H9 (cell line): ENCODE measurements at regions not wholly inside any gene's neighbourhood (a gene's known extent, or its start where the extent isn't known, plus 50 kb on each side); places are given as distances from the start of the nearest gene placed in this dataset.

Source experiments
- DNase-seq: peaks from one replicate; pipeline ENCODE4 v3.0.0-alpha.2; 2017
- H2AFZ ChIP-seq: one replicate; pipeline ENCODE4 v1.6.1; 2013; ENCODE audit warnings: mild to moderate bottlenecking, low read length, control low read depth, moderate library complexity
- H2AK5ac ChIP-seq: 2 replicates; pipeline ENCODE4 v1.6.1; 2013; ENCODE audit warnings: low read length, control low read depth, mixed read lengths; ENCODE audit not compliant: insufficient read length
- H2BK120ac ChIP-seq: one replicate; pipeline ENCODE4 v1.6.1; 2013; ENCODE audit warnings: low read depth, mild to moderate bottlenecking, low read length, control low read depth, inconsistent platforms; ENCODE audit not compliant: poor library complexity, severe bottlenecking
- H2BK12ac ChIP-seq: 2 replicates; pipeline ENCODE4 v1.6.1; 2013; ENCODE audit warnings: low read length, control low read depth, mixed read lengths, low read depth; ENCODE audit not compliant: insufficient read length
- H2BK15ac ChIP-seq: 2 replicates; pipeline ENCODE4 v1.6.1; 2013; ENCODE audit warnings: low read depth, low read length, control low read depth
- H2BK20ac ChIP-seq: one replicate; pipeline ENCODE4 v1.6.1; 2013; ENCODE audit warnings: low read depth, mild to moderate bottlenecking, low read length, control low read depth, inconsistent platforms; ENCODE audit not compliant: poor library complexity, severe bottlenecking
- H2BK5ac ChIP-seq: 2 replicates; pipeline ENCODE4 v1.6.1; 2013; ENCODE audit warnings: low read length, control low read depth, mixed read lengths; ENCODE audit not compliant: insufficient read length
- H3K14ac ChIP-seq: 2 replicates; pipeline ENCODE4 v1.6.1; 2013; ENCODE audit warnings: low read length, control low read depth; ENCODE audit not compliant: insufficient read depth
- H3K18ac ChIP-seq: 2 replicates; pipeline ENCODE4 v1.6.1; 2013; ENCODE audit warnings: low read depth, mild to moderate bottlenecking, mixed read lengths, low read length, control low read depth; ENCODE audit not compliant: insufficient read length
- H3K23ac ChIP-seq: 2 replicates; pipeline ENCODE4 v1.6.1; 2013; ENCODE audit warnings: low read length, control low read depth, mixed read lengths, low read depth; ENCODE audit not compliant: insufficient read length
- H3K23me2 ChIP-seq: 2 replicates; pipeline ENCODE4 v1.6.1; 2013; ENCODE audit warnings: low read depth, mild to moderate bottlenecking, mixed read lengths, low read length, control low read depth; ENCODE audit not compliant: insufficient read length, poor library complexity, severe bottlenecking
- H3K27ac ChIP-seq: 2 replicates; pipeline ENCODE4 v1.5.1; 2013; ENCODE audit warnings: low read length, control low read depth, mixed read lengths, low read depth; ENCODE audit not compliant: insufficient read length
- H3K27me3 ChIP-seq: 2 replicates; pipeline ENCODE4 v1.6.1; 2013; ENCODE audit warnings: low read length, control low read depth, inconsistent platforms; ENCODE audit not compliant: insufficient read depth
- H3K4ac ChIP-seq: 2 replicates; pipeline ENCODE4 v1.6.1; 2013; ENCODE audit warnings: low read depth, mild to moderate bottlenecking, control low read depth, inconsistent platforms, low read length, moderate library complexity
- H3K4me1 ChIP-seq: 2 replicates; pipeline ENCODE4 v1.6.1; 2013; ENCODE audit warnings: low read length, control low read depth, inconsistent platforms; ENCODE audit not compliant: insufficient read depth
- H3K4me2 ChIP-seq: 2 replicates; pipeline ENCODE4 v1.6.1; 2013; ENCODE audit warnings: low read length, control low read depth, mixed read lengths; ENCODE audit not compliant: insufficient read length, insufficient read depth
- H3K56ac ChIP-seq: 2 replicates; pipeline ENCODE4 v1.6.1; 2013; ENCODE audit warnings: low read depth, mild to moderate bottlenecking, mixed read lengths, low read length, control low read depth; ENCODE audit not compliant: insufficient read length
- H3K79me1 ChIP-seq: 2 replicates; pipeline ENCODE4 v1.6.1; 2013; ENCODE audit warnings: low read depth, mild to moderate bottlenecking, moderate library complexity, low read length, control low read depth, inconsistent platforms; ENCODE audit not compliant: insufficient read depth, poor library complexity, severe bottlenecking
- H3K79me2 ChIP-seq: 2 replicates; pipeline ENCODE4 v1.6.1; 2013; ENCODE audit warnings: low read length, control low read depth, inconsistent platforms; ENCODE audit not compliant: insufficient read depth
- H3K9ac ChIP-seq: 2 replicates; pipeline ENCODE4 v1.6.1; 2013; ENCODE audit warnings: low read length, control low read depth, mixed read lengths; ENCODE audit not compliant: insufficient read length; ENCODE audit errors: extremely low read depth
- H3K9me3 ChIP-seq: one replicate; pipeline ENCODE4 v1.6.1; 2013; ENCODE audit warnings: low read depth, low read length, inconsistent platforms; ENCODE audit not compliant: control insufficient read depth
- H3T11ph ChIP-seq: one replicate; pipeline ENCODE4 v1.6.1; 2013; ENCODE audit warnings: mild to moderate bottlenecking, low read length, control low read depth, inconsistent platforms
- H4K20me1 ChIP-seq: one replicate; pipeline ENCODE4 v1.6.1; 2013; ENCODE audit not compliant: control insufficient read depth, insufficient read length, insufficient read depth
- H4K5ac ChIP-seq: 2 replicates; pipeline ENCODE4 v1.6.1; 2013; ENCODE audit warnings: low read depth, mild to moderate bottlenecking, mixed read lengths, low read length, control low read depth; ENCODE audit not compliant: insufficient read length
- H4K8ac ChIP-seq: replicated peaks from 2 replicates; pipeline ENCODE4 v1.6.1; 2013; ENCODE audit warnings: low read length, control low read depth, mixed read lengths, low read depth; ENCODE audit not compliant: insufficient read length
- H4K91ac ChIP-seq: 2 replicates; pipeline ENCODE4 v1.6.1; 2013; ENCODE audit warnings: low read depth, mild to moderate bottlenecking, moderate library complexity, mixed read lengths, low read length, control low read depth; ENCODE audit not compliant: insufficient read length
- H3K27ac Mint-ChIP-seq, 3 experiments: 2 replicates in 2 of 3; 3 replicates in 1 of 3; pipeline ENCODE4 v1.8.0; 2020 to 2021; ENCODE audit warnings: mixed read lengths in 3 of 3, mild to moderate bottlenecking in 1 of 3, moderate library complexity in 1 of 3
- H3K27me3 Mint-ChIP-seq: 2 replicates; pipeline ENCODE4 v1.8.0; 2021; ENCODE audit warnings: low read depth, mild to moderate bottlenecking, moderate library complexity, mixed read lengths
- H3K36me3 Mint-ChIP-seq, 3 experiments: 2 replicates in 2 of 3; 3 replicates in 1 of 3; pipeline ENCODE4 v1.8.0; 2020 to 2021; ENCODE audit warnings: low read depth in 3 of 3, mixed read lengths in 3 of 3; ENCODE audit not compliant: insufficient read depth in 1 of 3
- H3K4me1 Mint-ChIP-seq, 2 experiments: 2 replicates each; pipeline ENCODE4 v1.8.0; 2020; ENCODE audit warnings: mixed read lengths in 2 of 2
- H3K4me3 Mint-ChIP-seq, 2 experiments: 2 replicates in 1 of 2; 3 replicates in 1 of 2; pipeline ENCODE4 v1.8.0; 2020 to 2021; ENCODE audit warnings: mild to moderate bottlenecking in 2 of 2, mixed read lengths in 2 of 2, moderate library complexity in 1 of 2
- H3K9me3 Mint-ChIP-seq, 2 experiments: 2 replicates in 1 of 2; 3 replicates in 1 of 2; pipeline ENCODE4 v1.8.0; 2020; ENCODE audit warnings: mild to moderate bottlenecking in 2 of 2, mixed read lengths in 2 of 2, moderate library complexity in 1 of 2
- CTCF ChIP-seq: fragments of 200-600 bp; sonication (generic); conservative IDR thresholded peaks from 3 replicates; pipeline ENCODE4 v1.8.0; 2021; ENCODE audit warnings: antibody characterized with exemption, mild to moderate bottlenecking
- WGBS: extraction: QIAGEN DNeasy Blood & Tissue Kit; methylation state at CpG from one replicate; pipeline ENCODE4 v1.1.7; 2013; ENCODE audit warnings: missing lambda C conversion rate, low lambda C conversion rate, mixed read lengths; ENCODE audit not compliant: insufficient read length; ENCODE audit errors: extremely low coverage; 5-methylcytosine and 5-hydroxymethylcytosine counted together

GRCh38 chr11:21653951-21654421 is 538.9 kb upstream of the ANO5 start:
- Histone ChIP-seq H2BK12ac (no peak overlapping the region), H3K23ac (no peak overlapping the region), H3K4ac (no peak overlapping the region), H3K23me2 (no peaks in the 10 kb centered on the region), H2BK15ac (no peak overlapping the region), H2BK20ac (no peak overlapping the region), H4K91ac (no peak overlapping the region), H3K79me2 (no peaks in the 10 kb centered on the region), H3T11ph (no peak overlapping the region), H3K18ac (no peak overlapping the region), H3K14ac (no peak overlapping the region), H3K9ac (no peak overlapping the region), H4K20me1 (no peaks in the 10 kb centered on the region), H2AK5ac (no peak overlapping the region), H2BK120ac (no peak overlapping the region), H3K4me1 (no peaks in the 10 kb centered on the region), H3K27me3 (no peaks in the 10 kb centered on the region), H3K56ac (no peak overlapping the region), H2BK5ac (no peak overlapping the region), H3K4me2 (no peak overlapping the region), H3K79me1 (no peaks in the 10 kb centered on the region), H3K27ac (no peak overlapping the region), H3K9me3 (no peaks in the 10 kb centered on the region), H4K5ac (no peak overlapping the region), H2AFZ (no peak overlapping the region), H4K8ac (no peak overlapping the region)
- TF ChIP-seq CTCF: no peak
- no peaks in the 10 kb centered on the region for H3K27me3 Mint-ChIP-seq
- no peaks in the 10 kb centered on the region for H3K36me3 Mint-ChIP-seq
- peaks cover 6% of the 10 kb centered on the region in 2 experiments; a peak in 3 of 4 replicates for H3K4me1 Mint-ChIP-seq
- H3K27ac Mint-ChIP-seq: no peak overlapping the region; a peak in 1 of 7 replicates
- no peak for DNase-seq
- no peak overlapping the region for H3K4me3 Mint-ChIP-seq
- no peaks in the 10 kb centered on the region for H3K9me3 Mint-ChIP-seq
- WGBS: no CpG with 5 or more reads among the region's 5 CpGs
